GM18508 (cell line): ENCODE measurements at regions not wholly inside any gene's neighbourhood (a gene's known extent, or its start where the extent isn't known, plus 50 kb on each side); places are given as distances from the start of the nearest gene placed in this dataset.

ENCODE experiments used
- ATAC-seq: cut with Tn5 transposase; IDR thresholded peaks from one replicate; pipeline ENCODE4 v1.9.1; 2021; ENCODE audit warnings: moderate number of reproducible peaks; ENCODE audit not compliant: insufficient read depth, unreplicated experiment

DNA sequence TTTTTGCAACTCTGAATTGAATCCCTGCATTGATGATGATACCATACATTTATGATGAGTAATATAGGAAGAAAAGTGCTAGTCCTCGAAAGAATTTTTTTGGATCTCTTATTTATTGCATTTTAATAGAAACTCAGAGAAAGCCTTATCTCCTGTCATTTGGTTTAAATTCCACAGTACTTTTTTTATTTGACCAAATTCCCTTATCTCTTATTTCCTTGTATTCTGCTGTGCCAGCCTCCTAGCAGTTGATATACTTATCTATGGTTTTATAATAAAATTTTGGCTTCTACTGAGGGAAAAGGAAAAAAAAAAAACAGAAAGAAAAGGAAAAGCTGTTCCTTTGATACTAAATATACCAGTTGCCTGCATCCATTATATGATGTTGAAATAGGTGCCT lies 535.1 kb upstream of the NR2F2 start:
- ATAC-seq, result no peak

DNA sequence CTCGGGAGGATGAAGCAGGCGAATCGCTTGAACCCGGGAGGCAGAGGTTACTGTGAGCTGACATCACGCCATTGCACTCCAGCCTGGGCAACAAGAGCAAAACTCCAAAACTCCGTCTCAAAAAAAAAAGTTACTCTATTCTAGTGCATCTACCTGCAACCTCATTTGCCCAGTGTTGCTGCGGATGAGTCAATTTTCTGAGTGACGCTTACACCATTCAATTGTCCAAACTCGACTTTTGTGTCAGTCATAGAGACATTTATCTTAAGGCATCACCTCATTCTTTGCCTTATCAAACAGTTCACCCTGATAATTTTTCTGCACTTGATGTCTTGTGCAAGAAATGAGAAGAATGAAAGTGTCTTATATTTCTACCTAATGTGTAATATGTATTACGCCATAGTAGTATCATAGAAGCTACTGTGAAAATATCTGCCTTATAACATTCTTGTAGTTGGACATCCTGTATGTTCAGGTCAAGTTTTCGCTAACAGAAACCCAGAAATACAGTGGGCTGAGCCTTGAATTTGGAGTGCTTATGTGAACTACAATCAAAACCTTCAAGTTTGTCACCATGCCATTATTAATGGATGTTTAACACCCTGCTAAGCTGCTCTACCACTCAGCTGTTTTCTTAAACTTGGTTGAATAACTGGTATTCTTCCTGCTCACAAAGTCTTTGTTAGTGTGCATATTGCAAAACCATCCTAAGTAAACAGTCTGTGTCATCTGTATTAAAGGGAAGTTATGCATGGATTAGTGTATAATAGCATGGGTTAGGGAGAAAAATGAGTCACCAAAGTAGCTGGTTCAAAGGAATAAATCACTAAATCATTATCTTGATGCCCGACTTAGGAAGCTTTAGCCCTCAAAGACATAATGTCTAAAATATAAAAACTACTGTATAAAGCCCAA lies 531.0 kb upstream of the NR2F2 start:
- ATAC-seq, result no peak

DNA sequence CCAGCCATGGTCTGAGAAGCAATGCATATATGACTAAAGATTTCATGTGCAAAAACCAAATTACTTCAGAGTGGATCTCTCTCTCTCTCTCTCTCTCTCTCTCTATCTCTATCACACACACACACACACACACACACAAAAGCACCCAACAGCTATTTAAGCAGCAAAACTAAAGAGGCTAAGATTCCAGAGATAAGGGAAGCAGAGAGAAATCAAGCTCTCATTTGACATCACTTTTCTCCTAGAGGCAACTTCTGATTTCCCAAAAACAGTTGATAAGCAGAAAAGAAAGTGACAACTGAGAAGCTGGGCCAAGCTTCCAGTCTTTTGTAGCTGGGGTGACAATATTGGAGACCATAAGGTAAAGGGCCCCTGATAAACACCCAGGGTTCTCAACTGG lies 526.0 kb upstream of the NR2F2 start:
- no peak for ATAC-seq

DNA sequence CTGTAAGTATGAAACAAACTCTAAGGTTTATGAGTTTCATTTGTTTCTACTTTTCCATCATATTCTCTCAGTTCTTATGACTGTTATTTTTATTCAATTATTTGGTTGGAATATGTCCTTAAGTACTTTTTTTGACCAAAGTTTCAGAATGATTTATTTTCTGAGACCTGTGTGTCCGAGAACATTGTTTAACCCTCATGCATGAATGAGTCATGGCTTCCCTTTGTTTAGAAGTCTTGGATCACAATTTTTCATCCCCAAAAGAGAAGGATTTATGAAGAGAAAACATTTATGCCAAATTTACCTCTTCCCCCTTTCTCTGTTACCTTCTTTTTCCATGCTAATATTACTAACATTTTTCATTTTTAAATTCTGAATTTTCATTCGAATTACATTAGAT lies 518.0 kb upstream of the NR2F2 start:
- ATAC-seq, result no peak

DNA sequence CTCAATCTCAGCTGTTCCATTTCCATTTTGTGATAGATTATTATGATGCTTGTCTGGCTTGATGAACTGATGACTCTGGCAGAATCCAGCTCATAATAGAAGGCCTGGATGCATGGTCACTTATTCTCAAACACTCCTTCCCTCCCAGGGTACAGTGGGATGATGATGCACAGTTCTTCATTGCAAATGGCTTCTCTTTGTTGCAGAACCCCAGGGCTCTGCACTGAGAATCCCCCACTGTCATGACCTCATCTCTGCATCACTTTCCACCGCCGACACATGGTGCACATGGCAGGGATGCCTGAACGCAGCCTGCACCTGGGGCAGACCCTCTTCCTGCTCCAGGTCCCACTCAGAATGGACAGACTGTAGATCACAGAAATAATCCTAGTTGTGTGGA lies 515.6 kb upstream of the NR2F2 start:
- ATAC-seq, result no peak

DNA sequence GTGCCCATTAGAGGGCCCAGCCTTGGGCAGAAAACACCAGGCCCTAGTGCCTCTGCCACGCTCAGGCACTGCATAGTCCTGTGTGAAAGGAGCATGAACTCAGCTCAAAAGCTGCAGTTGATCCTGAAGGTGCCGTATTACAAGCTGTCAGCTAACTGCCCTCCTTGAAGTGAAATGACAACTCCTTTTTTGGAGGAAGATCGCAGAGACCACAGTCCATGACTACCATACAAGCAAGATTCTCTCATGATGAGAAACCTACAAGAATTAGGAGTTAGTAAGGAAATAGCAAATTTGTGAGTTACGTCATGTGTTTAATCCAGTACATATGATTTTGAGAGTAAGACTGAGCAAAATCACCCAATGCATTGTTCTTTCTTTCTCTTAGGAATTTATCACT lies 513.9 kb upstream of the NR2F2 start:
- ATAC-seq, result no peak

DNA sequence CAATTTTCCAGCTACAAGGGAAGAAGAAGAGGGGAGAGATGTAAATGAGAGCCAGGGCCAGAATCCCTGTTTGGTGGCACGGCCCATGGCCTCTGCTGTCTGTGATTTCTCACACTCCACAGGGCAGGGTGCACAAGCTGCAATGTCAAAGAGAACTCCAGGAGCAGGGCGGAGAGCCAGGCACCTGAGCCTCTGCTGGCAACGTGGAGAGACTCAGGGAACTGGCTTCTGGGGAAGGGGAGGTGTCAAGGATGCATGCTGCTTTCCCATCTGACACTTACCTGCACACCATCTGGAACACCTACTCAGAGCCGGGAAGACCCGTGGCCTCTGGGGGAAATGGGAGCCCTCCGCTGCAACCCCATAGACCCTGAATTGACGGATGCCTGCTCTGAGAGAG lies 507.5 kb upstream of the NR2F2 start:
- ATAC-seq, result no peak

DNA sequence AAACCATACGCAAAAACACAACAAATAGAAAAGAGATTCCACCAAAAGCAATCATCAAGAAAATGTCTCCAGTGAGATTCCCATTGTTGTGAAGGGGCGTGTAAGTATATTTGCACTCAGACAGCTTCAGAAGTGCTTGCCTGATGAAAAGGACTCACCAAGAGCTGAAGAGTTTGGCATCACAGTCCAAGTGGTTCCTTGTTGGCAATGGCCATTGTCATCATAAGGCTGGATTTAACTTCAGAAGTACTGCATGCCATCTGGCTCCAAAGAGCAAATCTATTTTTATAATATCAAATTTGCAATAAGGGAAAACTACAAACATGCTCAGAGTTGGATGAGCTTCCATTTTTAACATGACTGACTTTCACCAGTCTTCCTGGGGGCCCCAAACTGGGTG lies 505.3 kb upstream of the NR2F2 start:
- no peak for ATAC-seq

DNA sequence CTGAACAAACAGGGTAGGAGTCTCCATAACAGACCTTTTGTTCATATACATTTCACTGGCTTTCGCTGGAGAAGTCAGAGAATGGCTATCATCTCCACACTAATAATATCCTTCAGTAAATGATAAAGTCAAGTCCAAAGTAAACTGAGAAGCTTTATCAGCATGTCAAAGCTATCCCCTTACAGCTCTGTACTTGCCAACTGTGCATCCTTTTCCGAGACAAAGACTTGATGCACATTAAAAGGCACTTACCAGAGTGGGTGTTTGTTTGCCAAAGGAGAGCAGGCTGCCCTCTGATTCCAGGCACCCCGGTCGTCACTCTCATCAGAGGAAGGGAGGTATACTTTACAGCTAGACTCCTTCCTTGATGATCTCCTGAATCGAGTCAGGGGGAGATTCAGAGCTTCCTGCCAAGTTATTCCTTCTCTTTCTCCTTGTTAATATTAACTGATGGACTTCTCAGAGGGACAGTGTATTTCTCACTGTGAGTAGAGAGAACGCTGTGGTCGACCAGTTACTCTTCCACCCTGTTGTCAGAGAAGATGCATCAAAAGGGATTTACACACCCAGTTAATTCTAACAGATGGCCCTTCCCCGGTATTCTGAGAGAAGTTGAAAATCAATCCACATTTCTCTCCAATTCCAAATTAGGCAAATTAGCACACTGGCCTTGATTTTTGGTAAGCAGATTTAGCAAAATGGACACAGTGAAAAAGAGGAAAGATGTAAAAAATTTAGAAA lies 504.7 kb upstream of the NR2F2 start:
- ATAC-seq, result no peak

DNA sequence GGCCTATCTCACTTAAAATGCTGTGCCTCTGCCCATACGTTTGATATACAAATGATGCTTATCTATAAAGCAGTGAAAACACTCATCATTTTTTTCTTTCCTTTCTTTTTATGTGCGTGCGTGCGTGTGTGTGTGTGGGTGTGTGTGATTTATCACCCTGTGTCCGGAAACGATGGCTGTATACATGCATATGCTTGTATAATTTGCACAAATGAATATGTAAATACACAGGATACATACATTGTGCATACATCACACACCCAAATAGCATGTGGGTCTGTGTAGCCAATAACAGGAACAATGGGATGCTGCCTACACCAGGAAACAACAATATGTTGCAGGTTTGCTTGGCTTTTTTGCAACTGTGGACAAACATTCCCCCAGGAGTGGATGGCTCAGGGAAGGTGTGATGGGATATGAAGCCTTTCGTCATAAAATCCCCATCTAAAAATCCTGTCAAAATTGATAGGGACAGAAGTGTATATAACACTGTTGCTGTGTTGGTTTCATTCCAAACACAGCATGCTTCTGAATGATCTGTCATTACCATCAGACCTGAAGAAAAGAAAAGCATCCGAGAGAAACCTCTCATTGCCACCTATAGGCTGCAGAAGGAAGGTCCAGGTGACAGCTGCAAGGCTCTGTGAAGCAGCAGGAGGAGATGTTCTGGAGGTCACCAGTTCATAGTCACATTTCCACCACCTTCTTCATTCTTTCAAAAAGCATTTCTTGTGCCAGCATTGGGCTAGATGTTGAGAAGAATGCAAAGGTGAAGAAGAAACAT lies 503.9 kb upstream of the NR2F2 start:
- ATAC-seq, result no peak

DNA sequence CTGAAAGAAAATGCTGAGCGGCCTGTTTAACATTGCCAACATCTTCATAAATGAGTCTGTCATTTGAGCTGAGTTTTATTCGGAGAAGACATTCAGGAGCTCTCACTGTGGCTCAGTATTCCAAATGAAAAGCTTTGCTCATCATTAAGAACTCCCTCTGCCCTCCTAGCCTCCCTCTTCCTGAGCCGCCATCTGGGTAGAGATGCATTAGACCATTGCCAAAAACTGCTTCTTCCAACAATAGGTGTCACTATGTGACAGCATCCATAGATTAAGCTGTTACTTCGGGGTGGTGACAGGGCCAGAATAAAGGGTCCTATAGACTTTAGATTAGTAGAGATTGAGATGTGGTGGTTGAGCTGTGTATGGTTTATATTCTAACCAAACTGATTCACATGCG lies 501.4 kb upstream of the NR2F2 start:
- no peak for ATAC-seq

DNA sequence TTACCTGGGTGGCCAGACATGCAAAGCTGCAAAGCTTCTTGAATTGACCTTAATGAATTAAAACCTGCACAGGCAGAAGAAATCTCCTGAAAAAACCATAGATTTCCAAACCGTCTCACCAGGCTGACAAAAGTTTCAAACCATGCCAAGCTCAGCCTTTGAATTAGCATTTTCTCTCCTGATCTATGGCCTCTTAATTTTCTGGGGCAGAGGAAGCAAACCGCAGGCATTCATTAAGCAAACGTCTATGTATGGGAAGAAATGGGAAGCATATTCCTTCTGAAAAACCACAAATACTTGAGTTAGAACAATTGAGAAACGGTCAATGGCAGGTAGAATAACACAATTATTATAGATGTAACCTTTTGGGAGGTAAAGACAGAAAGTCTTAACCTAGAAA lies 500.2 kb upstream of the NR2F2 start:
- ATAC-seq, result no peak

DNA sequence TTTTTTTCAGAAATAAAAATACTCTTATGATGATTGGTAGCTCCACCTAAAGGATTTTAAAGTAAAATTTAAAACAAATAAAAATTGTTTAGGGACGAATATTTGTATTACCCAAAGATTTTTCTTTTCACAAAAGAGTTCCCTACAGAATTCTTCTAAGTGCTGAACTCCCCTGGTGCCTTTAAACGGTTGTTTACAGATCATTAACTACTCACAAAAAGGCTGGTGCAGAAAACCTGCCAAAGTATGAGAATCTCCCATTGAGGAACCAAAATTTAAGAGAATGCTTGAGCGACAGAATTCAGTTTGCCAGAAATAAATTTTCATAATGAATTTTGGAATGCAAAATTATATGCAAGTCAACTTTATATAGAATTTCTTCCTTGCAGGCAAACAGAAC lies 497.8 kb upstream of the NR2F2 start:
- no peak for ATAC-seq

DNA sequence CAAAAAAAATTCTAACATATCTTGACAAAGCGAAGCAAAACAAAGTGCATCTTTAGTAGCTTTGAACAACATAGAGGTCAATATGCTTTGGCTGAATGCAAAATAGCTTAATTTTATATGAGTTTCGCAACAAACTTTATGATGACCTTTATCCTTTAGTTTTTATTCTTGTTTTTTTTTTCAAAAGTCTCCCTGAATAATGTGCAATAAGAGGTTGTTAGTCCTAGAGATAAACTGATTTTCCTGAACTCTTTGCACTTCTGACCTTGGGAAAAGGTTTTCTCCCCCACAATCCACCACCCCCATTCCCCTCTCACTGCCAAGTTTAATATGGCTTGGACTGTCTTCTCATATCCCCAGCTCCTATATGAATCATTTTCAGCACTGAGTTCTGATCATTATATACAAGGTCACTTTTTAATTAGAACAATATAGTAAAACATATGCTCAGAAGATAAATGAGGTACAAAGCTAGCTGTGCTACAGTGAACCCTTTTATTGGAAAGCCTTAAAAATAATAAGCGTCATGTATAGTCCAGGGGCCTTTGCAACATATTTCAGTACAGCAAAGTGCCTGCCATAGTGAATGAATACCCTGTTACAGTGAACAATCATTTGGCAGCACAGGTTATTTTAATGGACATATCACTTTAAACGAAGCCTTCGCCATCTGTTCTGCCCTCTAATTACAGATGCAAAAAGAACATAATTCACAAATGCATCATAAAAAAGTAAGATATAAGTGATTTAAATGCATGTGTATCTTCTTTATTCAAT lies 496.3 kb upstream of the NR2F2 start:
- no peak for ATAC-seq

DNA sequence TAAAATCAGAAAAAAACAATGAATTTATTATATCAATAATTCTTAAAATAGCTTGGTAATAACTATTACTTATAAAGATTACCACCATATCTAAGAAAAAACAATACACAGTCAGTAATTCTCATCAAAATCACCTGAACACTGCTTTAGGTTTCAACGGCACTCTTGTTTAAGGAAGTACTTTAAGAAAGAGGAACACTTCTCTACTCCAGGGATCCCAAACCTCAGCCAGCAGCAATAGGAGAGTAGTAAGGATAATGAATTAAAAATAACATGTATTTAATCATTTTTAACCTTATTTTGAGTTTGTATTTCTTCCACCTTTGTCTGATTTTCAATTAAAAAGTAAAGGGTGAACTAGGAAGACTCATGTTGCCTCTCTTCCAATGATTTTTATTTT lies 494.0 kb upstream of the NR2F2 start:
- ATAC-seq, result no peak

DNA sequence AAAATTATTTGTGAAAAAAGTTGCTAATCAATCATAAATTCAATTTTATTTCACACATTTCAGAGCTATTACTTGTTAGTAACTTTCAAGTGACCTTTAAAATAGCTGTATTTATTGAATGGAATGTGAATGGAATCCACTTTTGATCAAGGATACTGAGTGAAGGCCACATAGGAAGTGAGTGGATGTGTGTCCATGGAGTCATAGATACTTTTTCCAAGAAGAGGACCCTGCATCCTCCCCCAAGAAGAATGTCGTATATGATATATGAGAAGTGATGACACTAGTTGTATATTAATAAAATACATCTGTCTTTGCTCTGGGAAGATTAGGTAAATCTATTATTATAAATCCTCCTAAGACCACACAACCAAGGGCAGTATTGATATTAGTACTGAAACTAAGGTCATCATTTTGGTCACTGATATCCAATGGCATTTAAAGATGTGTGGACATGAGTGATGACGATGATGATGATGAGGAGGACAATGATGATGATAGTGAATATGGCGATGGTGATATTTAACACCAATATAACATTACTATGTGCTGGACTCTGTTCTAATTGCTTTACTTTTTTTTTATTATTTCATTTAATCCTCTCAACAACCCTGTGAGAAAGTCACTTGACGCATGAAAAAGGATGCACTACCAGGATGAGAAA lies 493.0 kb upstream of the NR2F2 start:
- no peak for ATAC-seq

DNA sequence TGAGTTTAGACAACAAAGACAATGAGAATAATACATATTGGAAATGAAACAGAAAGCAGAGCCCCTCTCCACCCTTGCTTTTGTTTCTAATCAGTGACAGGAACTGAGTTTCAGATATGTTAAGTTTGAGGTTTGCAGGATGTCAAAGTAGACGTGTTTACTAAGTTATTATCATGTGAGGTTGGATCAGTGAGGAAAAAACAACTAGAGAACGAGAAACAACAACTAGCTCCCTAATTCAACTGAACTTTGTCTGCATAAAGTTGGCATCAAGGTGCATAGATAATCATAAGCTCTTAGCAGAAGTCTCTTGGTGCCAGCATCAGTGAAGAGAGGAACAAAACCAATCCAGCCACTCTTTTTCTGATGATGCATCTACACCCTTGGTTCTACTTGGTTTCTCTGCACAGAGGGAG lies 491.1 kb upstream of the NR2F2 start:
- peak; percentile 93 for ATAC-seq

DNA sequence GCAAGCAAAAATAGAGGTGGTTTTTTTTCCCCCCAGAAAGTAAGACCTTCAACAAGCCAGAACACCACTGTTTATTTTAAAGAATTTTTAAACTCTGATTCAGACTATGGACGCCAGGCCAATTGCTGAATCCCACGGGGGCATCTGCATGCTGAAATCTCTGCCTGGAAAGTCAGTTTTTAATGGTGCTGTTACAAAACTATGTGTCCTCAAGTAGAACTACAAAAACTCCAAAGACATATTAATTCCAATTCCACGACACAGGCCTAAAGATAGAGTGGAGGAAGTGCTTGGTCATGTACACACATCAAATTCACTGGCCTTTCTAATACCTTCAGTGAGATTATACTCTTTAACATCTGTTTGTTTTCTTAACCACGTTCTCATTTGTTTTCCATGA lies 490.5 kb upstream of the NR2F2 start:
- no peak for ATAC-seq

DNA sequence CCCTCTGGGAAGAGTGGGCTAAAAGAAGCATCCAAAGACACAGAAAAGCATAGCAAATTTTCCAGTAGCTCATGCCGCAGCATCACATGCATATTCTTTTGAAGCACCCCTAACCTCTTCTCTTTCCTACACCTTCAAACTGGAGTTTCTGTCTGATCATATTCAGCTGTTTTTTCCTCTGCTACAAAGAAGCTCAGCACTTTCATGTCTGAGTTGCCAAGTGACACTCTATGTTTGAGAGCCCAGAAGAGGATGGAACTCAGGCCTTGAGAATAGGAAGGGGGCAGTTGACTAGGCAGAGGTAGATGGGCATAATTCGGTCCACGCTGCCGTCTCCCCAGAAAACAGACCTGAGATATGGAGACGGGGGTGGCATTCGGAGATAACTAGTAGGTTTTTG lies 489.6 kb upstream of the NR2F2 start:
- no peak for ATAC-seq

DNA sequence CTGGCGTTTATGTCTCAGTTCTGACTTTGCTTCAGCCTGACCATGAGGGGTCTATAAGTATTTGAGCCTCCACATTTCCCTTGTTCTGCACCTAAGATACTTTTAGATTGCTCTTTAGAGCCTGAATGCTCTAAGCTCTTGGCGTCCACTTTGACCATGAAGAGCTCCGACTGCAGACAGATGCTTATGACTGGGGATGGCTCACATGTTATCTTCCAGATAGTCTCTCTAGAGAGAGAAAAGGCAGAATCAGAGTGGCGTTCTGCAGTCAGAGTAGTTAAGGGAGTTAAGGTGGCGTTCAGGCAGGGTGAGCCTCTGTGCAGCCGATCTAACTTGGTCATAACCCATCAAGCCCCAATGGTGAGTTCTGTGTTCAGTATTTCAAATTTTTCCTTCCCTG lies 487.9 kb upstream of the NR2F2 start:
- no peak for ATAC-seq
